Endothelial cell (in vitro differentiated cells): ENCODE measurements at regions not wholly inside any gene's neighbourhood (a gene's known extent, or its start where the extent isn't known, plus 50 kb on each side); places are given as distances from the start of the nearest gene placed in this dataset.

ENCODE experiments used
- DNase-seq: peaks from one replicate; pipeline ENCODE4 v3.0.0; 2021; ENCODE audit warnings: low spot score
- H3K27ac Mint-ChIP-seq: one replicate; pipeline ENCODE4 v1.8.0; 2021; ENCODE audit warnings: mixed read lengths, inconsistent platforms; ENCODE audit not compliant: unreplicated experiment
- H3K27me3 Mint-ChIP-seq: one replicate; pipeline ENCODE4 v1.8.0; 2021; ENCODE audit warnings: mild to moderate bottlenecking, moderate library complexity, mixed read lengths, inconsistent platforms; ENCODE audit not compliant: unreplicated experiment
- H3K36me3 Mint-ChIP-seq: one replicate; pipeline ENCODE4 v1.8.0; 2021; ENCODE audit warnings: mild to moderate bottlenecking, low read depth, mixed read lengths, inconsistent platforms; ENCODE audit not compliant: unreplicated experiment
- H3K4me1 Mint-ChIP-seq: one replicate; pipeline ENCODE4 v1.8.0; 2021; ENCODE audit warnings: mild to moderate bottlenecking, mixed read lengths, inconsistent platforms; ENCODE audit not compliant: unreplicated experiment
- H3K4me3 Mint-ChIP-seq: one replicate; pipeline ENCODE4 v1.8.0; 2021; ENCODE audit warnings: mild to moderate bottlenecking, mixed read lengths, inconsistent platforms; ENCODE audit not compliant: unreplicated experiment
- H3K9me3 Mint-ChIP-seq: one replicate; pipeline ENCODE4 v1.8.0; 2021; ENCODE audit warnings: mixed read lengths, inconsistent platforms; ENCODE audit not compliant: unreplicated experiment
- CTCF ChIP-seq: fragments of 200-600 bp; sonication (generic); IDR thresholded peaks from one replicate; pipeline ENCODE4 v1.5.0; 2021; ENCODE audit warnings: antibody characterized with exemption; ENCODE audit not compliant: unreplicated experiment

- no peak overlapping the region for H3K4me3 Mint-ChIP-seq
- no peaks in the 10 kb centered on the region for H3K9me3 Mint-ChIP-seq
- no peaks in the 10 kb centered on the region for H3K4me1 Mint-ChIP-seq
- no peak overlapping the region for H3K27ac Mint-ChIP-seq
- DNase-seq: no peak
- TF ChIP-seq CTCF: no peak
- no peaks in the 10 kb centered on the region for H3K27me3 Mint-ChIP-seq
- no peaks in the 10 kb centered on the region for H3K36me3 Mint-ChIP-seq
Measured at GRCh38 chr3:178260887-178261565, 275.2 kb upstream of the KCNMB2 start.

- Mint-ChIP-seq H3K36me3 (no peaks in the 10 kb centered on the region), H3K27me3 (no peaks in the 10 kb centered on the region), H3K27ac (no peak overlapping the region), H3K9me3 (no peaks in the 10 kb centered on the region), H3K4me1 (no peaks in the 10 kb centered on the region), H3K4me3 (no peak overlapping the region)
- TF ChIP-seq CTCF: no peak
- DNase-seq: no peak
Measured at GRCh38 chr3:178263236-178263916, 272.9 kb upstream of the KCNMB2 start.

- Mint-ChIP-seq H3K27me3 (no peaks in the 10 kb centered on the region), H3K9me3 (no peaks in the 10 kb centered on the region), H3K4me1 (no peaks in the 10 kb centered on the region), H3K36me3 (no peaks in the 10 kb centered on the region), H3K27ac (no peak overlapping the region), H3K4me3 (no peak overlapping the region)
- TF ChIP-seq CTCF: no peak
- DNase-seq: no peak
Measured at GRCh38 chr3:178267158-178267844, 268.9 kb upstream of the KCNMB2 start.

- no peak for TF ChIP-seq CTCF
- H3K36me3 Mint-ChIP-seq: no peaks in the 10 kb centered on the region
- H3K4me1 Mint-ChIP-seq: no peaks in the 10 kb centered on the region
- H3K9me3 Mint-ChIP-seq: no peaks in the 10 kb centered on the region
- H3K27ac Mint-ChIP-seq: no peak overlapping the region
- no peak overlapping the region for H3K4me3 Mint-ChIP-seq
- DNase-seq: no peak
- no peaks in the 10 kb centered on the region for H3K27me3 Mint-ChIP-seq
Measured at GRCh38 chr3:178270838-178271237, 265.4 kb upstream of the KCNMB2 start.
